Effector memory CD4-positive, alpha-beta T cell (primary cell): ENCODE measurements at regions not wholly inside any gene's neighbourhood (a gene's known extent, or its start where the extent isn't known, plus 50 kb on each side); places are given as distances from the start of the nearest gene placed in this dataset.

Experiments used
- DNase-seq, 3 donors: peaks; one replicate each; pipeline ENCODE4 v3.0.0-alpha.2; 2020
- H3K27ac ChIP-seq: 2 replicates; pipeline ENCODE4 v1.7.0; 2013; ENCODE audit warnings: mild to moderate bottlenecking, low read length, moderate library complexity; ENCODE audit not compliant: insufficient read depth, poor library complexity, severe bottlenecking
- H3K27me3 ChIP-seq: replicated peaks from 2 replicates; pipeline ENCODE4 v1.7.0; 2013; ENCODE audit warnings: mild to moderate bottlenecking, low read length; ENCODE audit not compliant: insufficient read depth, control insufficient read depth, poor library complexity, severe bottlenecking
- H3K36me3 ChIP-seq: 2 replicates; pipeline ENCODE4 v1.7.0; 2013; ENCODE audit warnings: mild to moderate bottlenecking, low read length, moderate library complexity; ENCODE audit not compliant: control insufficient read depth, insufficient read depth
- H3K4me1 ChIP-seq: 2 replicates; pipeline ENCODE4 v1.7.0; 2013; ENCODE audit warnings: low read length, mild to moderate bottlenecking; ENCODE audit not compliant: control insufficient read depth, insufficient read depth, poor library complexity, severe bottlenecking
- H3K4me3 ChIP-seq: 2 replicates; pipeline ENCODE4 v1.7.0; 2013; ENCODE audit warnings: low read length, low read depth, mild to moderate bottlenecking; ENCODE audit not compliant: insufficient read depth, poor library complexity, severe bottlenecking
- H3K9me3 ChIP-seq: 2 replicates; pipeline ENCODE4 v1.7.0; 2013; ENCODE audit warnings: mild to moderate bottlenecking, low read length, moderate library complexity; ENCODE audit not compliant: control insufficient read depth

DNA sequence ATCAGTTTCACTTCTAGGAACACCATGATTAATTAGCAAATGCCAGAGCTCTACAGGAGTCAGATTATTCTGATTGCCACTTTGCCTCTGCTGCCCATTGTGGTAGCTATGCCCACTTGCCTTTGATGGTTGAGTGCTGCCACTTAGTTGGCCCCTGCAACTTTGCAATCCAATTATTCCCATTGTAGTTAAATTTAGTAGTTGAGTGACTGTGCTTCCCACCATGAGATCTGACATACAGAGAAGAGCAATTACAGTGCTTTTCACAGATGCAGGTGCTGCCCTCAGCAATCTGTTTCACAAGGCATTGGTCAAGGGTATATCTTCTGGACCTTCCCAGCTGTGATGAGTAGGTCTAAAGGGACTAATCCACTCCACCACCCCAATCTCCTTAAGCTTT is 468.4 kb upstream of the RGS6 start:
- Histone ChIP-seq H3K27me3 (no peaks in the 10 kb centered on the region), H3K4me1 (no peaks in the 10 kb centered on the region), H3K27ac (no peak overlapping the region), H3K36me3 (no peaks in the 10 kb centered on the region), H3K9me3 (no peaks in the 10 kb centered on the region), H3K4me3 (no peak overlapping the region)
- no peak for DNase-seq

DNA sequence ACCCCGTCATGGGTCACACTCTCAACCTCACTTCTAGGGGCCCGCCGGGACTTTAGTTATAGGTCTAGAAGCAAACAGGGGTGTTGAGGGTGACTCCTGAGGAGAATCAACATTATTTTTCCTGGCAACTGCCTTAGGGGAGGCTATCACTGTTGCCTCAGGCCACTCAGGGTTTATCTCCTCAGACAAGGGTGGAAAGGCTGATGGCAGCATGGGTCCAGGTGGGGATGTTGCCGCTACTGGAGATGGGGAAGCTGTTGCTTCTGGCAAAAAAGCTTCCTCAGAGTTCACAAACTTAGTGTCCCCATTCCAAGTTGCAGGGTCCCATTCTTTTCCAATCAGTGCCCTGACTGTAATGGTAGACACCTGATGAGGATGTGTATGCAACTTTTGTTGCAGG is 467.4 kb upstream of the RGS6 start:
- no peaks in the 10 kb centered on the region for H3K4me1 ChIP-seq
- DNase-seq, result no peak
- no peaks in the 10 kb centered on the region for H3K36me3 ChIP-seq
- no peaks in the 10 kb centered on the region for H3K27me3 ChIP-seq
- no peak overlapping the region for H3K4me3 ChIP-seq
- H3K27ac ChIP-seq, result no peak overlapping the region
- no peaks in the 10 kb centered on the region for H3K9me3 ChIP-seq

DNA sequence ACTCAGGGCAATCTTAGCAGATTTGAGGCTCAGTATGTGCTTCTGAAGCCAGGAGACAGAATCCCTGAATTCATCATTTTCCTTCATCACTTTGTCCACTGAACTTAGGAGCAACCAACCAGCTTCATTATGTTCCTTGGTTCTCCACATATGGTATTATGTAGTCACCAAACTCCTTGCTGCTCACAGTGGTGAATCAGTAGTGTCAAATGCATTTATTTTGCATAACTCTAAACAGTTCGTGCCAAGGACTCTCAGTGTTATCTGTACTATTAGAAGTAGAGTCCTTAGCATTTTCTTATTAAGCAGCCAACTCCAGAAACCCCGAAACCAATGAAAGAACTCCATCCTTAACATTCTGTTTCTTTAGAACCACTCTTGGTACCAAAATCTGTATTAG is 466.9 kb upstream of the RGS6 start:
- no peaks in the 10 kb centered on the region for H3K36me3 ChIP-seq
- H3K27me3 ChIP-seq, result no peaks in the 10 kb centered on the region
- no peak for DNase-seq
- H3K4me3 ChIP-seq, result no peak overlapping the region
- no peak overlapping the region for H3K27ac ChIP-seq
- H3K9me3 ChIP-seq, result no peaks in the 10 kb centered on the region
- no peaks in the 10 kb centered on the region for H3K4me1 ChIP-seq

DNA sequence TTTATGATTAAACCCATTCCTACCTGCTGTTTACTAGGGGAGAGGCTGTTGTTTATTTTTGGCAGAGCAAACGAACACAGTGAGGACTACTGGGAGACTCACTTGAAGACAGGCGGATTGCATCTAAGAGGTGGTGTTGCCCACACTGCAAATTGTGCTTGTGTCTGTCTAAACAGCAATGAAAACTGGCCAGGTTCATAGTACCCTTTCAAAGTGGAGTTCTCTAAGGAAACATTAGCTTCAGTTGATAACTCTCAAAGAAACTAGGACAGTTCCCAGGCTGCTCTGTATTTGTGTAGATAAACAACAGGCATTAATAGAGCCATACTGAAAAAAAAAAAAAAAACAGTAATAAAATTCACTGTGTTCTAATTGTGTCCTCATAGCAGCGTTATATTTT is 466.0 kb upstream of the RGS6 start:
- no peaks in the 10 kb centered on the region for H3K4me1 ChIP-seq
- no peaks in the 10 kb centered on the region for H3K36me3 ChIP-seq
- H3K4me3 ChIP-seq, result no peak overlapping the region
- H3K27me3 ChIP-seq, result no peaks in the 10 kb centered on the region
- no peak overlapping the region for H3K27ac ChIP-seq
- no peaks in the 10 kb centered on the region for H3K9me3 ChIP-seq
- no peak for DNase-seq

DNA sequence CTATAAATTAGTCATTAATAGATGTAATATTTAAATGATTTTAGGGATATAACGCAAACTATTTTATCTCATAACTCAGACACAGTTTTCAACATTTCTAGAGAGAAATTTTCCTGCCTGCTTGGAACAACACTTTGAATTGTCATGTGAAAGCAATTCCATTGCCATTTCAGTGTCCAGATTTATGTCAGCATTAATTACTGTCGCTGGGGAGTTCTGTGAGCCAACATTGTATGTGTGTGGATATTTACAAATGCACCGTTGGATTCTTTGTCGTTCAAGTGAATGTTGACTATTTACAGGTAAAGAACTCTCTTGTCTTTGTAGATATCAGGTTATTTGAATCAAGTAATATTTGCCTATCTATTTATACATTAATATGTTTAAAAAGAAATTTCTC is 465.3 kb upstream of the RGS6 start:
- Histone ChIP-seq H3K27ac (no peak overlapping the region), H3K27me3 (no peaks in the 10 kb centered on the region), H3K36me3 (no peaks in the 10 kb centered on the region), H3K9me3 (no peaks in the 10 kb centered on the region), H3K4me1 (no peaks in the 10 kb centered on the region), H3K4me3 (no peak overlapping the region)
- no peak for DNase-seq

GRCh38 chr14:71467361-71467811 is 464.8 kb upstream of the RGS6 start:
- no peak for DNase-seq

GRCh38 chr14:71468701-71469100 is 463.5 kb upstream of the RGS6 start:
- Histone ChIP-seq H3K27ac (no peak overlapping the region), H3K4me1 (no peaks in the 10 kb centered on the region), H3K9me3 (no peaks in the 10 kb centered on the region), H3K36me3 (no peaks in the 10 kb centered on the region), H3K4me3 (no peak overlapping the region), H3K27me3 (no peaks in the 10 kb centered on the region)
- no peak for DNase-seq

More at GRCh38 chr14:71467361-71467811, 464.8 kb upstream of the RGS6 start:
- H3K27ac ChIP-seq, result no peak overlapping the region
- no peaks in the 10 kb centered on the region for H3K36me3 ChIP-seq
- H3K4me1 ChIP-seq, result no peaks in the 10 kb centered on the region
- H3K9me3 ChIP-seq, result no peaks in the 10 kb centered on the region
- H3K27me3 ChIP-seq, result no peaks in the 10 kb centered on the region
- H3K4me3 ChIP-seq, result no peak overlapping the region

DNA sequence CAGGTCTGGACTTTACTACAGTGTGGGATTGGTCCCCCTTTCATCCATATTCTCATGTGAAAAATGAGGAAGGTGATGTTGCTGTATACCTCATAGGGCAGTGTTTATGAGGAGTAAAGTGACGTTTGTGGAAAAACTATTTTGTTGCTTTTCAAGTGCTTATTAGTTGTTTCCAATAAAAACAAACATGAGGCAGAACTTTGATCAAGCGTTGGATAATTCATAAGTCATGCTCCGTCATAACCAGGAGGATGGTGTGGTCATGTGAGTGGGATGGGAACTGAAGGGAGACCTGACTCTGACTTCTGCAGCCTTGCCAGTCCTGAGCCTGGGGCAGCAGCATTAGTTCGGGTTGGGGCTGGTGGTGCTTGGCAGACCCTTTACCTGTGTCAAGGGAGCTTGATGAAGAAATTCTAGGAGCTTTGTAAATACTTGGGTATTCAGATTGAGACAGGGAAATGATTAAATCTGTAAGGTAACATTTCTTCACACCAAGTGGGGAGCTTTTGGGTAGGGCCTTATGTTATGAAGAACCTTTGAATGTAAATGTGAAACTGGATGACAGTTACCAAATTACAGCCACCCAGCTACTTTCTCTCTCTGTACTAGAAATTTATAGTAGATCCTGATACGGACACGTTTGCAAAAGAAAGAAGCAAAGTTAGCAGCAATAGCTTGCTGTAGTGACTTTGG is 462.4 kb upstream of the RGS6 start:
- Histone ChIP-seq H3K9me3 (no peaks in the 10 kb centered on the region), H3K27ac (no peak overlapping the region)
- DNase-seq, result no peak

DNA sequence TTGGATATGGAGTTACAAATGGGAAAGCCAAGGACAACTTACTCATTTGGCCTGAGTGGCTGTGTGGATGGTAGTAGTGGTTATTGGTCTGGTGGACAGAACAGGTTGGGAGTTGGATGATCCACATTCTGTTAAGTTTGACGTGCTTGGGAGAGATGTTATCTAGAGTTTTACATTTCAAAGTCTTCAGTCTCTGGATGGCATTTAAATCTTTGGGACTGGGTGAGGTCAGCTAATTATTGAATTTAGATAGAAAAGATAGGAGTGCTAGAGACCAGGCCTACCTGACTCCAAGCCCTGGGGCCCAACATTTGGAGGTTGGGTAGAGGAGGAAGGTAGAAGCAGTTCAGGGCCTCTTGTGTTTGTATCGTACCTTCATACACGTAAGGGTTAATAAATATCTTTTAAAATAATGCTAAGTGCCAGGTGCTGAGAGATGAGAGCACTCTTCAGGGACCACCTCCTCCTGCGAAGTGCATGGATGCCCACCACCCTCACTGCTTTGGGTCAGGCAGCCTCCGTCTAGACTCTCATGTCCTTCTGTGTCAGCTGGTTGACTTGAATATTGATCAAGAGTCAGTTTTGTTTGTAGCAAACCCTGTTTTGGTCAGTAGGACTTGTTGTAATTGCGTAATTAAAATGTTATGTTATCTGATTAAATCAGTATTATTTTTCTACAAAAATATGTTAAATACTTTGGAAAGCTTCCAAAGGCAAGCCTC is 460.4 kb upstream of the RGS6 start:
- H3K36me3 ChIP-seq, result no peaks in the 10 kb centered on the region
- no peaks in the 10 kb centered on the region for H3K9me3 ChIP-seq
- H3K4me3 ChIP-seq, result no peak overlapping the region
- H3K27ac ChIP-seq, result no peak overlapping the region
- no peaks in the 10 kb centered on the region for H3K4me1 ChIP-seq
- DNase-seq, result no peak
- H3K27me3 ChIP-seq, result no peaks in the 10 kb centered on the region

More for the DNA sequence above, 462.4 kb upstream of the RGS6 start:
- Histone ChIP-seq H3K4me1 (no peaks in the 10 kb centered on the region), H3K36me3 (no peaks in the 10 kb centered on the region), H3K27me3 (no peaks in the 10 kb centered on the region), H3K4me3 (no peak overlapping the region)
